SK-N-MC (cell line): ENCODE measurements at regions not wholly inside any gene's neighbourhood (a gene's known extent, or its start where the extent isn't known, plus 50 kb on each side); places are given as distances from the start of the nearest gene placed in this dataset.

Source experiments
- EZH2 ChIP-seq: fragments of 200-600 bp; sonication (generic); IDR thresholded peaks from one replicate; pipeline ENCODE4 v1.6.1; 2017; ENCODE audit warnings: antibody characterized with exemption
- POLR2AphosphoS5 ChIP-seq: IDR thresholded peaks from 2 replicates; pipeline ENCODE4 v1.6.1; 2012; ENCODE audit warnings: mild to moderate bottlenecking, low read depth, low read length, borderline replicate concordance

GRCh38 chr16:61195006-61195405 lies 841.2 kb downstream of the CDH8 start:
- TF ChIP-seq EZH2 (no peak), POLR2AphosphoS5 (no peak)
